ENCODE measurements at regions not wholly inside any gene's neighbourhood (a gene's known extent, or its start where the extent isn't known, plus 50 kb on each side); places are given as distances from the start of the nearest gene placed in this dataset.

- TF ChIP-seq CTCF (IDR thresholded peaks at IDR 0.05; ENCODE audit: insufficient read depth, low read depth, low read length) (no peak), EZH2 (IDR thresholded peaks at IDR 0.05; ENCODE audit: insufficient read depth, low read length) (no peak)
Observed at GRCh38 chr6:115767931-115768330, 292.8 kb downstream of the FRK start.

Data from astrocyte (in vitro differentiated cells and primary cell).